ENCODE measurements at regions not wholly inside any gene's neighbourhood (a gene's known extent, or its start where the extent isn't known, plus 50 kb on each side); places are given as distances from the start of the nearest gene placed in this dataset.

GRCh38 chr3:144497452-144497851 is 525.8 kb downstream of the DIPK2A start:
- no peak overlapping the region for H3K4me3 ChIP-seq (ENCODE audit: low read depth in 1 of 3, low read length in 3 of 3)
- 85% methylated on average over 2 of the region's 2 CpGs for WGBS

GRCh38 chr3:144499001-144499930 is 527.6 kb downstream of the DIPK2A start:
- DNase-seq (ENCODE audit: low spot score) = no peak
- Histone ChIP-seq H3K36me3 (ENCODE audit: control insufficient read depth in 4 of 4, insufficient read depth in 3 of 4, low read depth in 1 of 4, low read length in 3 of 4) (no peaks in the 10 kb centered on the region), H3K9me3 (ENCODE audit: control insufficient read depth in 4 of 4, low read length in 3 of 4) (no peaks in the 10 kb centered on the region), H3K4me3 (ENCODE audit: low read depth in 1 of 3, low read length in 3 of 3) (no peak overlapping the region), H3K9ac (ENCODE audit: low read depth in 1 of 2, low read length in 2 of 2) (no peak overlapping the region), H3K4me1 (ENCODE audit: control insufficient read depth in 4 of 4, insufficient read depth in 4 of 4, low read length in 3 of 4) (no peaks in the 10 kb centered on the region), H3K27ac (ENCODE audit: low read depth in 1 of 2, low read length in 2 of 2) (no peak overlapping the region), H3K27me3 (ENCODE audit: control insufficient read depth in 4 of 4, insufficient read depth in 4 of 4, low read length in 3 of 4) (no peaks in the 10 kb centered on the region)
- WGBS = 43% methylated on average over 2 of the region's 2 CpGs
- TF ChIP-seq NR2F2 (IDR thresholded peaks at IDR 0.05) (no peak), RXRA (IDR thresholded peaks at IDR 0.05) (no peak), FOXA2 (IDR thresholded peaks at IDR 0.05) (no peak), JUND (IDR thresholded peaks at IDR 0.05) (no peak), YY1 (IDR thresholded peaks at IDR 0.05) (no peak), ZBTB33 (IDR thresholded peaks at IDR 0.05) (no peak), MAX (IDR thresholded peaks at IDR 0.05) (no peak), EGR1 (IDR thresholded peaks at IDR 0.05; ENCODE audit: low read depth in 2 of 2) (no peak), HNF4G (IDR thresholded peaks at IDR 0.05) (no peak), GABPA (IDR thresholded peaks at IDR 0.05 in 1 of 2, conservative IDR thresholded peaks at IDR 0.05 in 1 of 2) (no peak), TAF1 (conservative IDR thresholded peaks at IDR 0.05) (no peak), RAD21 (IDR thresholded peaks at IDR 0.05) (no peak)
- TF ChIP-seq, protein P1, sequence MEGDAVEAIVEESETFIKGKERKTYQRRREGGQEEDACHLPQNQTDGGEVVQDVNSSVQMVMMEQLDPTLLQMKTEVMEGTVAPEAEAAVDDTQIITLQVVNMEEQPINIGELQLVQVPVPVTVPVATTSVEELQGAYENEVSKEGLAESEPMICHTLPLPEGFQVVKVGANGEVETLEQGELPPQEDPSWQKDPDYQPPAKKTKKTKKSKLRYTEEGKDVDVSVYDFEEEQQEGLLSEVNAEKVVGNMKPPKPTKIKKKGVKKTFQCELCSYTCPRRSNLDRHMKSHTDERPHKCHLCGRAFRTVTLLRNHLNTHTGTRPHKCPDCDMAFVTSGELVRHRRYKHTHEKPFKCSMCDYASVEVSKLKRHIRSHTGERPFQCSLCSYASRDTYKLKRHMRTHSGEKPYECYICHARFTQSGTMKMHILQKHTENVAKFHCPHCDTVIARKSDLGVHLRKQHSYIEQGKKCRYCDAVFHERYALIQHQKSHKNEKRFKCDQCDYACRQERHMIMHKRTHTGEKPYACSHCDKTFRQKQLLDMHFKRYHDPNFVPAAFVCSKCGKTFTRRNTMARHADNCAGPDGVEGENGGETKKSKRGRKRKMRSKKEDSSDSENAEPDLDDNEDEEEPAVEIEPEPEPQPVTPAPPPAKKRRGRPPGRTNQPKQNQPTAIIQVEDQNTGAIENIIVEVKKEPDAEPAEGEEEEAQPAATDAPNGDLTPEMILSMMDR (IDR thresholded peaks at IDR 0.05; ENCODE audit: low read depth, low read length, missing input control) = no peak

More at GRCh38 chr3:144497452-144497851, 525.8 kb downstream of the DIPK2A start:
- Histone ChIP-seq H3K9me3 (ENCODE audit: control insufficient read depth in 4 of 4, low read length in 3 of 4) (no peaks in the 10 kb centered on the region), H3K9ac (ENCODE audit: low read depth in 1 of 2, low read length in 2 of 2) (no peak overlapping the region), H3K27ac (ENCODE audit: low read depth in 1 of 2, low read length in 2 of 2) (no peak overlapping the region), H3K27me3 (ENCODE audit: control insufficient read depth in 4 of 4, insufficient read depth in 4 of 4, low read length in 3 of 4) (no peaks in the 10 kb centered on the region), H3K36me3 (ENCODE audit: control insufficient read depth in 4 of 4, insufficient read depth in 3 of 4, low read depth in 1 of 4, low read length in 3 of 4) (no peaks in the 10 kb centered on the region), H3K4me1 (ENCODE audit: control insufficient read depth in 4 of 4, insufficient read depth in 4 of 4, low read length in 3 of 4) (no peaks in the 10 kb centered on the region)
- no peak for TF ChIP-seq EGR1 (IDR thresholded peaks at IDR 0.05; ENCODE audit: low read depth in 2 of 2)
- TF ChIP-seq, protein P2, sequence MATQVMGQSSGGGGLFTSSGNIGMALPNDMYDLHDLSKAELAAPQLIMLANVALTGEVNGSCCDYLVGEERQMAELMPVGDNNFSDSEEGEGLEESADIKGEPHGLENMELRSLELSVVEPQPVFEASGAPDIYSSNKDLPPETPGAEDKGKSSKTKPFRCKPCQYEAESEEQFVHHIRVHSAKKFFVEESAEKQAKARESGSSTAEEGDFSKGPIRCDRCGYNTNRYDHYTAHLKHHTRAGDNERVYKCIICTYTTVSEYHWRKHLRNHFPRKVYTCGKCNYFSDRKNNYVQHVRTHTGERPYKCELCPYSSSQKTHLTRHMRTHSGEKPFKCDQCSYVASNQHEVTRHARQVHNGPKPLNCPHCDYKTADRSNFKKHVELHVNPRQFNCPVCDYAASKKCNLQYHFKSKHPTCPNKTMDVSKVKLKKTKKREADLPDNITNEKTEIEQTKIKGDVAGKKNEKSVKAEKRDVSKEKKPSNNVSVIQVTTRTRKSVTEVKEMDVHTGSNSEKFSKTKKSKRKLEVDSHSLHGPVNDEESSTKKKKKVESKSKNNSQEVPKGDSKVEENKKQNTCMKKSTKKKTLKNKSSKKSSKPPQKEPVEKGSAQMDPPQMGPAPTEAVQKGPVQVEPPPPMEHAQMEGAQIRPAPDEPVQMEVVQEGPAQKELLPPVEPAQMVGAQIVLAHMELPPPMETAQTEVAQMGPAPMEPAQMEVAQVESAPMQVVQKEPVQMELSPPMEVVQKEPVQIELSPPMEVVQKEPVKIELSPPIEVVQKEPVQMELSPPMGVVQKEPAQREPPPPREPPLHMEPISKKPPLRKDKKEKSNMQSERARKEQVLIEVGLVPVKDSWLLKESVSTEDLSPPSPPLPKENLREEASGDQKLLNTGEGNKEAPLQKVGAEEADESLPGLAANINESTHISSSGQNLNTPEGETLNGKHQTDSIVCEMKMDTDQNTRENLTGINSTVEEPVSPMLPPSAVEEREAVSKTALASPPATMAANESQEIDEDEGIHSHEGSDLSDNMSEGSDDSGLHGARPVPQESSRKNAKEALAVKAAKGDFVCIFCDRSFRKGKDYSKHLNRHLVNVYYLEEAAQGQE (IDR thresholded peaks at IDR 0.05) = no peak
- TF ChIP-seq TAF1 (conservative IDR thresholded peaks at IDR 0.05) = no peak
- no peak for TF ChIP-seq YY1 (IDR thresholded peaks at IDR 0.05)
- TF ChIP-seq ZBTB33 (IDR thresholded peaks at IDR 0.05) = no peak
- TF ChIP-seq HNF4A (conservative IDR thresholded peaks at IDR 0.05) = no peak
- no peak for TF ChIP-seq JUND (IDR thresholded peaks at IDR 0.05)
- no peak for DNase-seq (ENCODE audit: low spot score)
